ENCODE measurements at regions not wholly inside any gene's neighbourhood (a gene's known extent, or its start where the extent isn't known, plus 50 kb on each side); places are given as distances from the start of the nearest gene placed in this dataset.

- Histone ChIP-seq H3K9me3 (ENCODE audit: low read depth) (no peaks in the 10 kb centered on the region), H3K9ac (no peak overlapping the region), H3K79me2 (ENCODE audit: low read depth) (no peaks in the 10 kb centered on the region), H3K4me2 (no peak overlapping the region), H3K4me3 (no peak overlapping the region), H3K4me1 (no peaks in the 10 kb centered on the region), H3K27ac (no peak overlapping the region), H3K36me3 (no peaks in the 10 kb centered on the region), H2AFZ (replicated peaks) (no peak overlapping the region), H3F3A (ENCODE audit: low read depth) (no peaks in the 10 kb centered on the region), H3K27me3 (no peaks in the 10 kb centered on the region), H4K20me1 (ENCODE audit: low read depth) (no peaks in the 10 kb centered on the region)
- Mint-ChIP-seq H3K9me3 (peaks cover 6% of the 10 kb centered on the region), H3K4me1 (no peaks in the 10 kb centered on the region), H3K27me3 (ENCODE audit: insufficient read depth, low read depth) (no peaks in the 10 kb centered on the region), H3K4me3 (no peak overlapping the region), H3K27ac (peak overlapping the region; percentile 29), H3K36me3 (no peaks in the 10 kb centered on the region)
- no peak for TF ChIP-seq CTCF (IDR thresholded peaks at IDR 0.05)
- TF ChIP-seq EZH2 (IDR thresholded peaks at IDR 0.05) = no peak
- TF ChIP-seq EZH2phosphoT487 (IDR thresholded peaks at IDR 0.05) = no peak
- no peak for DNase-seq (ENCODE audit: low spot score)
Observed at GRCh38 chr1:190563230-190563629, 85.6 kb upstream of the BRINP3 start.

GRCh38 chr1:190564117-190564516 is 86.5 kb upstream of the BRINP3 start:
- no peak for DNase-seq (ENCODE audit: low spot score)
- Histone ChIP-seq H2AFZ (replicated peaks) (no peak overlapping the region), H3K27me3 (no peaks in the 10 kb centered on the region)

GRCh38 chr1:190578017-190578416 is 100.4 kb upstream of the BRINP3 start:
- no peak overlapping the region for H3K9ac ChIP-seq
- Mint-ChIP-seq H3K36me3 (no peaks in the 10 kb centered on the region), H3K9me3 (no peaks in the 10 kb centered on the region), H3K4me3 (no peak overlapping the region), H3K4me1 (no peaks in the 10 kb centered on the region), H3K27ac (no peak overlapping the region), H3K27me3 (ENCODE audit: insufficient read depth, low read depth) (no peaks in the 10 kb centered on the region)
- H2AFZ ChIP-seq (replicated peaks) = no peak overlapping the region
- DNase-seq (ENCODE audit: low spot score) = no peak
- no peaks in the 10 kb centered on the region for H3K4me1 ChIP-seq
- no peak overlapping the region for H3K4me3 ChIP-seq
- no peak overlapping the region for H3K4me2 ChIP-seq
- peaks cover 11% of the 10 kb centered on the region for H3K27me3 ChIP-seq
- no peaks in the 10 kb centered on the region for H4K20me1 ChIP-seq (ENCODE audit: low read depth)
- H3K27ac ChIP-seq = no peak overlapping the region
- no peaks in the 10 kb centered on the region for H3K9me3 ChIP-seq (ENCODE audit: low read depth)
- H3F3A ChIP-seq (ENCODE audit: low read depth) = no peaks in the 10 kb centered on the region
- H3K79me2 ChIP-seq (ENCODE audit: low read depth) = no peaks in the 10 kb centered on the region
- H3K36me3 ChIP-seq = no peaks in the 10 kb centered on the region
- TF ChIP-seq CTCF (IDR thresholded peaks at IDR 0.05) (no peak), EZH2 (IDR thresholded peaks at IDR 0.05) (no peak), EZH2phosphoT487 (IDR thresholded peaks at IDR 0.05) (no peak)

More at GRCh38 chr1:190564117-190564516, 86.5 kb upstream of the BRINP3 start:
- no peak for TF ChIP-seq EZH2 (IDR thresholded peaks at IDR 0.05)
- no peak for TF ChIP-seq EZH2phosphoT487 (IDR thresholded peaks at IDR 0.05)
- no peak for TF ChIP-seq CTCF (IDR thresholded peaks at IDR 0.05)
- Mint-ChIP-seq H3K36me3 (no peaks in the 10 kb centered on the region), H3K4me3 (no peak overlapping the region), H3K4me1 (no peaks in the 10 kb centered on the region), H3K27me3 (ENCODE audit: insufficient read depth, low read depth) (no peaks in the 10 kb centered on the region), H3K9me3 (peaks cover 6% of the 10 kb centered on the region), H3K27ac (no peak overlapping the region)
- Histone ChIP-seq H3K9ac (no peak overlapping the region), H4K20me1 (ENCODE audit: low read depth) (no peaks in the 10 kb centered on the region), H3K4me3 (no peak overlapping the region), H3F3A (ENCODE audit: low read depth) (no peaks in the 10 kb centered on the region), H3K36me3 (no peaks in the 10 kb centered on the region), H3K4me1 (no peaks in the 10 kb centered on the region), H3K9me3 (ENCODE audit: low read depth) (no peaks in the 10 kb centered on the region), H3K27ac (no peak overlapping the region), H3K79me2 (ENCODE audit: low read depth) (no peaks in the 10 kb centered on the region), H3K4me2 (no peak overlapping the region)
